H4 (cell line): ENCODE measurements at regions not wholly inside any gene's neighbourhood (a gene's known extent, or its start where the extent isn't known, plus 50 kb on each side); places are given as distances from the start of the nearest gene placed in this dataset.
"Not testable (repeated sequence)": the region's sequence is repeated elsewhere in the genome, so short reads cannot be mapped to it uniquely, and the experiment has no call there.

Source experiments
- DNase-seq: peaks from one replicate; pipeline ENCODE4 v3.0.0-alpha.2; 2015; ENCODE audit warnings: low spot score

- DNase-seq, result no peak
These were observed 771.7 kb upstream of the PCDH7 start for GRCh38 chr4:29948451-29948850.

DNA sequence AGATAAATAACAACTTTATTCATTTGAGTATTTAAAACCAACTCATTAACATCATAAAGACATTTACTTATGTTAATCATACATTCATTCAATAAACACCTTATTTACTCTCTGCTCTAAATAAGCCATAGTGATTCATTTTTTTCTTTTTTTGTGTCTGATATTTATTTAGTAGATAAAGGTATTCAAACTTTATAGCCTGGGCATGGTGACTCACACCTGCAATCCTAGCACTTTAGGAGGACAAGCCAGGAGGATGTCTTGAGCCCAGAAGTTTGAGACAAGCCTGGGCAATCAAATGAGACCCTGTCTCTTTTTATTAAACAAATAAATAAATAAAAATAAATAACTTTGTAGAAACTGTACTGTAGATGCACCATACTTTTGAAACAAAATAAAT lies 771.3 kb upstream of the PCDH7 start:
- no peak for DNase-seq

DNA sequence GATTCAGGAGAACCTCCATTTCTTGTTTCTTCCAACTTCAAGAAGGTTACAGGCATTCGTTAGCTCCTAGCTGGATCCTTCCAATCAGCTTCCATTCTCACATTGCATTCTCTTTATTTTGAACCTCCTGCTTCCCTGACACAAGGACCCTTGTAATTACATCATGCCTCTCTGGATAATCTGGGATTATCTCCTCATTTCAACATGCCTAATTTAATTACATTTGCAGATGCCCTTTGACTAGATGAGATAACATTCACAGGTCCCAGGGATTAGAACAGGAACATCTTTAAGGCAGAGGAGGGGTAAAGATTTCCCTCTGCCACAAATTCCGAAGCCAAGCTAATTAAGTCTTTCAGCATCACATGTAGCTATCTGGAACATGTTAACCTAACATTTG lies 753.8 kb upstream of the PCDH7 start:
- DNase-seq, result no peak

GRCh38 chr4:29970626-29971025 lies 749.5 kb upstream of the PCDH7 start:
- DNase-seq, result peak; percentile 64

GRCh38 chr4:29972121-29972520 lies 748.0 kb upstream of the PCDH7 start:
- DNase-seq, result no peak

- DNase-seq, result peak; percentile 72
These were observed 736.3 kb upstream of the PCDH7 start for GRCh38 chr4:29983890-29984289.

DNA sequence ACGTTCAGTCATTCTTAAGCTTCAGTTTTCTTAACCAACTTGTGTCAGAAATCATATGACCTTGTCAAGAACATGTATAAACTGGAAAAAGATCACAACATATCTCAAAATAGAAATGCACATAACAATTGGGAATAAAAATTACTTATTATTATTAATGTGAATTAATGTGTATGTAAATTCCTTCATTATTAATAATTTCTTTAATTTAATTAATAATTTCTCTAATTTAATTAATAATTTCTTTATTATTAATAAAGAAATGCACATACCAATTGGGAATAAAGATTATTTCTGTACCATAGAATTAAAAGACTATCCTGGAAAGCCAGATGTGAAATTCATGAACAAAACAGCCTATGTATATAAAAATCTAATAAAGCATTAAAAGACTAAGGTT lies 718.5 kb upstream of the PCDH7 start:
- DNase-seq, result no peak

DNA sequence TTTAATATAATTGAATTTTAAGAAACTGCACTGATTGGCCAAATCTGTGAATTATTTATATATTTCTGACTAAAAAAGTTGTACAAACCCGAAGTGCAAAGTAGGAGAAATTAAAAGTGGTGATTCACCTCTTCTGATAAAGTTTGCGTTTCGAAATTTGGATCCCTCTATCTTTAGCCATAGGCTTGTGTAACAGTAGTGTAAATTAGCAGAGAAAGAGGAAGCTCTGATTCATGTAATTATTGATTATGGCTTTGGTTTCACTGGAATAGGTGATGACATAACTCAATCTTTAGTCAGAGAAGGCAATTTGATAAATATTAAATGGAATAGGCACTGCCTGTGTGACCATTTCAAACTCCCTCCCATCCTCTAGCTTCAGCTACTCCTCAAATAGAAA lies 717.8 kb upstream of the PCDH7 start:
- no peak for DNase-seq

DNA sequence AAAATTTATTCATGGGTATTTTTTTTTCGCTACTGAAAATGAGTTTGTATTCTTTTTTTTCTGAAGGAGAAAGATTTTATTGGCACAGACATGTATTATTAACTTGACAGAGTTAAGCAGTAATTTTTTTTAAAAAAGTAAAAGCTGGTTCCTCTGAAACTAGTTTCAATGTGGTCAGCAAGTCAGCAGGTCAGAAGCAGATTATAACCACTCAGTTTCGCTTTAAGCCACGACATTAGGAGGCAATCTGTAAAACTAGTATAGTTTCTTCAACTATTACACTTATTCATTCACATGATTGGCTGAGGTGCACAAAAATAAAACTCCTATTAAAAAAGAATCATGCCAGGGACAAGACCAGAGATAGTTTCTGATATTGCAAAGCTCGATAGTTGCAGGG lies 714.2 kb upstream of the PCDH7 start:
- no peak for DNase-seq

- no peak for DNase-seq
These were observed 695.6 kb upstream of the PCDH7 start for GRCh38 chr4:30024526-30024925.

GRCh38 chr4:30028826-30029225 lies 691.3 kb upstream of the PCDH7 start:
- DNase-seq, result no peak

GRCh38 chr4:30056016-30056766 lies 664.0 kb upstream of the PCDH7 start:
- DNase-seq, result no peak

- no peak for DNase-seq
These were observed 651.9 kb upstream of the PCDH7 start for GRCh38 chr4:30068234-30068633.

- no peak for DNase-seq
These were observed 647.0 kb upstream of the PCDH7 start for GRCh38 chr4:30073011-30073710.

DNA sequence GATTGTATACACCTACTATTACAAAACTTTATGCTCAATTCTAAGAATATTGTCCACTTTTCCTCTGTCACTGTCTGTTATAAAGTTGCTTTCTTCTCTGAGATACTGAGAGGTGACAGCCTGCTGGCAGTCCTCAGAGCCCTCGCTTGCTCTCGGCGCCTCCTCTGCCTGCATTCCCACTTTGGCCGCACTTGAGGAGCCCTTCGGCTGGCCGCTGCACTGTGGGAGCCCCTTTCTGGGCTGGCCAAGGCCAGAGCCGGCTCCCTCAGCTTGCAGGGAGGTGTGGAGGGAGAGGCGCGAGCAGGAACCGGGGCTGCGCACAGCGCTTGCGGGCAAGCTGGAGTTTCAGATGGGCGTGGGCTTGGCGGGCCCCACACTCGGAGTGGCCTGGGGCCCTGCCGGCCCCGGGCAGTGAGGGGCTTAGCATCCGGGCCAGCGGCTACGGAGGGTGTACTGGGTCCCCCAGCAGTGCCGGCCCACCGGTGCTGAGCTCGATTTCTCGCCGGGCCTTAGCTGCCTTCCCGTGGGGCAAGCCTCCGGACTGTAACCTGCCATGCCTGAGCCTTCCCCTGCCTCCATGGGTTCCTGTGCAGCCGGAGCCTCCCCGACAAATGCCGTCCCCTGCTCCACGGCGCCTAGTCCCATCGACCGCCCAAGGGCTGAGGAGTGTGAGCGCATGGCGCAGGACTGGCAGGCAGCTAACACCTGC lies 627.6 kb upstream of the PCDH7 start:
- DNase-seq, result not testable (repeated sequence)

DNA sequence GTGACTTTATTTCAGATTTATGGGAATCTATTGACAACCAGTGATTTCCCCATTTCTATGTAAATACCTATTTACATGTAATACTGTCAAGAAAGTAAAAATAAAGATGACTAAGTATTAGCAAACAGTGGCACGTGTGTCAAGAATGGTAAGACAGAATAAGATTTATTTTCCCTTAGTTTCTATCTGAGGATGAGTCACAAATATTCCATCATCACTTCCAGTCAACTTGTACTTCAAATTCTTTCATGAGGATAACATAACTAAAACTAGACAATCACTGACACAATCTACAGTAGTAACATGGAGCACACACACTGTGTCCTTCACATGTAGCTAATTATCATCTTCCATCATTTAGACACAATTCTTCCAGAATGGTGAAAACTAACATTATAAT lies 625.3 kb upstream of the PCDH7 start:
- no peak for DNase-seq

- DNase-seq, result no peak
These were observed 616.7 kb upstream of the PCDH7 start for GRCh38 chr4:30103455-30103854.

GRCh38 chr4:30116401-30116800 lies 603.8 kb upstream of the PCDH7 start:
- DNase-seq, result no peak

DNA sequence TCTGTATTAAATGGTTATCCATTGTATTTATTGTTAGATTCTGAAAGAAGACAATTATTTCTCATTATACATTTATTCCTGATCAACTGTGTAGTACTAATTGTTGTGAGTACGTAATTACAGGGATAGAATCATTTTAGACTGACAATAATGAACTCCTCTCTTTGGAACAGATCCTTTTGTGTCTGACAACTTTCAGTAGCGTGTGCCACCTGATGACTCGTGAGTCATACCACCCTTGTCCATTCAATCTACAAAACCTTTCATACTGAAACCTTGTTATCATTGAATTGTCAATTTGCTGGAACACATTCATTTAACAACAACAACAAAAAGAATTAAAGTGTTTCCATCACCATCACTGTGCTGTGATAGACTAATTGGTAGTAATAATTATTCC lies 602.7 kb upstream of the PCDH7 start:
- DNase-seq, result no peak

DNA sequence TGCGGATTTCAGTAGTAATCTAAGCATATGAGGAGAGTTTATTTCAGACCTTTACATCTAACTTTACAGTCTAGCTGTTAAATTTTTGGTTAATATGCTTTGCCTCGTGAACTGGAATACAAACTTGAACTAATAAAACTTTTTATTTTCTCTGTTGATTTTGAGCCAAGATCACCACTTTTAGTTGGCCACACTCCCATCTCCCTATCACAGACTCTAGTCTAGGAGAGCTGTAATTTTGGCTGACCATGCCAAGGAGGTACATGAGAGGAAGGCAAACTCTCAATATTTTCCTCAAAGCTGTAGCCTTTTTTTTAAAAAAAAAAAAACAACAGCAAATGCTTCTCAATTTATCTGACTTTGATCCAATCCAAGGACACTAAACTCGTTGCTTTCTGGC lies 597.5 kb upstream of the PCDH7 start:
- DNase-seq, result no peak

DNA sequence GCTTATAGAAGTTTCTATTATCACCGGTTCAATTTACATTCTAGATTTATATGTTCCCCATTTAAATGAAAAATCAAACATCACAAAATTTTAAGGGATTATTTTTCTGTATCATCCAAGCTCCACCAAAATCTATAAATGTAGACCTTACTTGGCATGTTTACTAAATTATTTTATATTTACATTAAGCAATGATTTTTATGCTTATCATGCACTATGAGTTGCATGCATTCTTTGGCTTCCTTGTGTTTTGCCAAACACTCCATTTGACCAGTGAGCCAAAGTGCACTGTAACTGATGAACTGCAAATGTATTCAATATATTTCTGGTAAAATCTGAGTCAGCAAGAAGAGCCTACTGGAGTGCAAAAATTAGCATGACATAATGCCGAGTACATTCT lies 595.5 kb upstream of the PCDH7 start:
- DNase-seq, result not testable (repeated sequence)

DNA sequence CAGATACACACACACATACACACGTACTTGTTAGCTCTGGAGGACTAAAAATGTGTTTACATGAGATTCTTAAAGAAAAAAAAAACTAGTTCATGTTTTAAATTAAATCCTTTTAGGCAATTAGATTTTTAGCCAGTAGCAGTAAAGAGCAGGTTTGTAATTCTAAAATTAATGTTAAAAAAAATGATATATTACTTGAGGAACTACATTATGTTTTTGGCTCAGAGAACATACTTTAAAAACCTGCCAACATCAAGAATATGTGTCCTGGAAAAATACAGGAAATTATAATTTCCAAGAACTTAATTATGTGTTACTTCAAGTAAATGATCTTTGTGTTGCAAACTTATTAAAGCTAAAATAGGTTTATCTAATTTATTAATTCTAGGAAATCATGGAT lies 594.3 kb upstream of the PCDH7 start:
- no peak for DNase-seq

DNA sequence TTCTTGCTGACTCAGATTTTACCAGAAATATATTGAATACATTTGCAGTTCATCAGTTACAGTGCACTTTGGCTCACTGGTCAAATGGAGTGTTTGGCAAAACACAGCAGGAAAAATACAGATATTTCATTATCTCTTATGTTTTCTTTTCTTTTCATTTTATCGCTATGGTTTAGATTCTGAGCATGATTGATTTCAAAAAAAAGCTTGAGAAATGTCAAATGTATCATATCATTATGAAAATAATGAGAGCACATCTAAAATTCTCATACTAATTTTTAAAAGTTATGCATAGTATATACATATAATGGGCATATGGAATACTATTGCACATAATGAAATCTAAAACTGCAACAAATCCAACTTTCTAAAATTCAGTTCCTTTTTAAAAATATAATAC lies 593.8 kb upstream of the PCDH7 start:
- DNase-seq, result no peak
